Karpas-422 (cell line): ENCODE measurements at regions not wholly inside any gene's neighbourhood (a gene's known extent, or its start where the extent isn't known, plus 50 kb on each side); places are given as distances from the start of the nearest gene placed in this dataset.

Experiments
- DNase-seq: peaks from one replicate; pipeline ENCODE4 v3.0.0-alpha.2; 2015
- H2AFZ ChIP-seq: fragments of 200-600 bp; sonication (generic); 2 replicates; pipeline ENCODE4 v1.6.1; 2014; ENCODE audit warnings: antibody characterized with exemption, low read length, mixed read lengths
- H3K27ac ChIP-seq: fragments of 200-600 bp; sonication (generic); 2 replicates; pipeline ENCODE4 v1.5.1; 2014; ENCODE audit warnings: mild to moderate bottlenecking, low read length, moderate library complexity
- H3K27me3 ChIP-seq: fragments of 200-600 bp; sonication (generic); 2 replicates; pipeline ENCODE4 v1.6.1; 2014; ENCODE audit warnings: low read length, mixed read lengths
- H3K36me3 ChIP-seq: fragments of 200-600 bp; sonication (generic); 2 replicates; pipeline ENCODE4 v1.6.1; 2014; ENCODE audit warnings: low read length, mixed read lengths; ENCODE audit not compliant: insufficient read depth
- H3K4me1 ChIP-seq: fragments of 200-600 bp; sonication (generic); 2 replicates; pipeline ENCODE4 v1.6.1; 2014; ENCODE audit warnings: mild to moderate bottlenecking, low read length, mixed read lengths
- H3K4me2 ChIP-seq: fragments of 200-600 bp; sonication (generic); 2 replicates; pipeline ENCODE4 v1.6.1; 2014; ENCODE audit warnings: low read length, low read depth, mild to moderate bottlenecking; ENCODE audit not compliant: poor library complexity, severe bottlenecking
- H3K4me3 ChIP-seq: fragments of 200-600 bp; sonication (generic); 2 replicates; pipeline ENCODE4 v1.5.1; 2014; ENCODE audit warnings: mild to moderate bottlenecking, antibody characterized with exemption, low read length, mixed read lengths
- H3K79me2 ChIP-seq: fragments of 200-600 bp; sonication (generic); 2 replicates; pipeline ENCODE4 v1.6.1; 2014; ENCODE audit warnings: mild to moderate bottlenecking, low read length, mixed read lengths
- H3K9ac ChIP-seq: fragments of 200-600 bp; sonication (generic); 2 replicates; pipeline ENCODE4 v1.6.0; 2014; ENCODE audit warnings: low read length
- H3K9me2 ChIP-seq: fragments of 200-600 bp; sonication (generic), shearing (Covaris generic); replicated peaks from 2 replicates; pipeline ENCODE4 v1.6.0; 2014; ENCODE audit warnings: mild to moderate bottlenecking, low read length, moderate library complexity; ENCODE audit not compliant: insufficient read depth
- H3K9me3 ChIP-seq: fragments of 300-700, 200-600 bp; sonication (generic); 2 replicates; pipeline ENCODE4 v1.6.1; 2014; ENCODE audit warnings: low read length, mixed read lengths
- H4K20me1 ChIP-seq: fragments of 200-600 bp; sonication (generic); 2 replicates; pipeline ENCODE4 v1.6.1; 2014; ENCODE audit warnings: mild to moderate bottlenecking, antibody characterized with exemption, low read length, low read depth; ENCODE audit not compliant: insufficient read depth

DNA sequence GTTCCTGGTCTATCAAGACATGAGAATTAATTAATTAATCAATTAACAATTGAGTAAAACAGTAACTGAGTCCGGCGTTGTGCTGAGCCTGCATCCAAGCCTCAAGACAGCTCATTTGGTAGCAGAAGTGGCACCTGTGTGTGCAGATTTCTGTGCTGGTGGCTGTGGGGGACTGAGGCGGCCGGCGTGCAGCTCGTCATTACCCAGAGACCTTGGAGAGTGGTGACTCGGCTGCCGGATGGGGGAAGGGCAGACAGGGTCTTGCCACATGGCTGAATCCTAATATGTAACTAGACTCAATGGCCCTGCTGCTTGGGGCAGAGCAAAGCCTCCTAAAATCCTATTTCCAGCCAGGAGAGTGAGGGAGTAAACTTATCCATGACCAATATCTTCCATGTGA is 510.2 kb downstream of the TCERG1L start:
- Histone ChIP-seq H3K9ac (no peak overlapping the region), H3K27ac (no peak overlapping the region), H3K4me1 (no peaks in the 10 kb centered on the region), H4K20me1 (no peaks in the 10 kb centered on the region), H3K36me3 (no peaks in the 10 kb centered on the region), H3K27me3 (no peaks in the 10 kb centered on the region), H3K9me3 (no peaks in the 10 kb centered on the region), H3K9me2 (no peaks in the 10 kb centered on the region), H3K79me2 (no peaks in the 10 kb centered on the region), H3K4me2 (no peak overlapping the region), H2AFZ (no peak overlapping the region), H3K4me3 (no peak overlapping the region)
- no peak for DNase-seq

- H3K79me2 ChIP-seq, result no peaks in the 10 kb centered on the region
- no peaks in the 10 kb centered on the region for H3K9me2 ChIP-seq
- no peak overlapping the region for H3K9ac ChIP-seq
- H3K4me3 ChIP-seq, result no peak overlapping the region
- no peaks in the 10 kb centered on the region for H4K20me1 ChIP-seq
- H2AFZ ChIP-seq, result no peak overlapping the region
- H3K9me3 ChIP-seq, result no peaks in the 10 kb centered on the region
- no peaks in the 10 kb centered on the region for H3K36me3 ChIP-seq
- no peak for DNase-seq
- no peaks in the 10 kb centered on the region for H3K27me3 ChIP-seq
- no peaks in the 10 kb centered on the region for H3K4me1 ChIP-seq
- H3K27ac ChIP-seq, result no peak overlapping the region
- H3K4me2 ChIP-seq, result no peak overlapping the region
Observed at GRCh38 chr10:130801784-130802183, 509.7 kb downstream of the TCERG1L start.

- H3K4me1 ChIP-seq, result no peaks in the 10 kb centered on the region
- no peaks in the 10 kb centered on the region for H3K9me3 ChIP-seq
- H3K9me2 ChIP-seq, result no peaks in the 10 kb centered on the region
- no peak for DNase-seq
- no peak overlapping the region for H3K9ac ChIP-seq
- H3K4me3 ChIP-seq, result no peak overlapping the region
- no peaks in the 10 kb centered on the region for H3K36me3 ChIP-seq
- H4K20me1 ChIP-seq, result no peaks in the 10 kb centered on the region
- no peak overlapping the region for H3K4me2 ChIP-seq
- no peaks in the 10 kb centered on the region for H3K27me3 ChIP-seq
- no peak overlapping the region for H2AFZ ChIP-seq
- H3K79me2 ChIP-seq, result no peaks in the 10 kb centered on the region
- H3K27ac ChIP-seq, result no peak overlapping the region
Observed at GRCh38 chr10:130802301-130802700, 509.2 kb downstream of the TCERG1L start.

DNA sequence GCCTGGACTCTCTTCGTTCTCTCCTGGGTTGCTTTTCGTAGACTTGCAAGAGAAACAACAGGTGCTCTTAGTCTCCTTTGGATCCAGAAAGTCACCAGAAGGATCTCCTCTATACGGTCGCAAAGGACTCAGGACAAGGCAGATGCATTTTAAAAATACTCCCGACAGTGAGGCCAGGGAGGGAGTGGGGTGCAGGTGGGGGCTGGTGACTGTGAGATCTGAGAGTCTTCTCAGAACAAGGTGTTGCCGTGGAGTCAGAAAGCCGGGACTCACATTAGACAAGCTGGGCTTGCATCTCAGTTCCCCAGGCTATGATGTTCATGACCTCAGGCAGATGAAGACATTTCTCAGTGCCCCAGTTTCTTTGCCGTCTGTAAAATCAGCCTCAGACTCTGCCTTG is 507.2 kb downstream of the TCERG1L start:
- Histone ChIP-seq H3K4me1 (no peaks in the 10 kb centered on the region), H3K27me3 (no peaks in the 10 kb centered on the region), H3K27ac (no peak overlapping the region), H3K9ac (no peak overlapping the region), H4K20me1 (no peaks in the 10 kb centered on the region), H3K9me3 (no peaks in the 10 kb centered on the region), H3K4me2 (no peak overlapping the region), H3K36me3 (no peaks in the 10 kb centered on the region), H3K9me2 (no peaks in the 10 kb centered on the region), H3K79me2 (no peaks in the 10 kb centered on the region), H2AFZ (no peak overlapping the region), H3K4me3 (no peak overlapping the region)
- no peak for DNase-seq

DNA sequence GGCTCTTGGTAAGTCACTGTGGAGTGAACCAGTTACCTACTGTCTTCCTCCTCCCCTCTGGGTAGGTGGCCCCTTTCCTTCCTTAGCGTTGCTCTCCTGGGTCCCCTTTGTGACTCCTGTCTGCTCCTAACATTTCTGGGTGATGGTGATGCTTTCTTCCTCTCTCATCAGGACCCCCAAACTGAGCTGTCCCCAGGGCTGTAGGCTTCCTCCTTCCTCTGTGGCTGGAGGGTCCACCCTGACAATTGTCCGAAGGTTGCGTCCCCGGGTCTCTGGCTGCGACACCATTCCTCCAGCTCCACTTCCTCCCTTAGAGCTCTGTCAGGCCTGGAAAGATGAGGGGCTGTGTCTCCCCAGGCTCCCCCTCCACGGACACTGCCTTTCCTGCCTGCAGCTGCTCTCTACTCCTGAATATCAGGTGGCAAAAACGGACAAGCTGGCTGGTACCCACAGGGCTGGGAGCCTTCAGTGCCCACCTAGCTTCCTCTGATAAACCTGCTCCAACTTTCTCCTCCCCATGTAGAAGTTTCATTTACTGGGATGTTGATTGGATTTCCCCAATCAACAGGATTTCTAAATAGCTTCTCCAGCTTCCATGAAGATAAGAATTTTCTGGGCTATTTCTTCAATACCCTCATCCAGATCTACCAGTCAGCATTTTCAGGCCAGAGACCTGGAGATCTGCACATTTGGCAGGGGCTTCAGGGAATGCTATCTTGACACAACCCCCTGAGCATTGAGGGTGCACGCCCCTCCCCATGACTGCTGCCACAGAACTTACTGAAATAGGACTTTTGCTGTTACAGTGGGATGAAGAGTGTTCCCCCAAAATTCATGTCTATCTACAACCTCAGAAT is 506.5 kb downstream of the TCERG1L start:
- DNase-seq, result no peak
- no peak overlapping the region for H3K9ac ChIP-seq
- H3K4me1 ChIP-seq, result no peaks in the 10 kb centered on the region

GRCh38 chr10:130805635-130806030 is 505.9 kb downstream of the TCERG1L start:
- Histone ChIP-seq H3K4me3 (no peak overlapping the region), H3K4me2 (no peak overlapping the region), H3K4me1 (no peaks in the 10 kb centered on the region), H3K9me3 (no peaks in the 10 kb centered on the region), H4K20me1 (no peaks in the 10 kb centered on the region), H3K27me3 (no peaks in the 10 kb centered on the region), H3K36me3 (no peaks in the 10 kb centered on the region), H2AFZ (no peak overlapping the region), H3K79me2 (no peaks in the 10 kb centered on the region), H3K9me2 (no peaks in the 10 kb centered on the region), H3K9ac (no peak overlapping the region), H3K27ac (no peak overlapping the region)
- no peak for DNase-seq

More for the DNA sequence above, 506.5 kb downstream of the TCERG1L start:
- Histone ChIP-seq H3K9me3 (no peaks in the 10 kb centered on the region), H3K36me3 (no peaks in the 10 kb centered on the region), H2AFZ (no peak overlapping the region), H3K79me2 (no peaks in the 10 kb centered on the region), H3K4me2 (no peak overlapping the region), H4K20me1 (no peaks in the 10 kb centered on the region), H3K4me3 (no peak overlapping the region), H3K27me3 (no peaks in the 10 kb centered on the region), H3K9me2 (no peaks in the 10 kb centered on the region), H3K27ac (no peak overlapping the region)

DNA sequence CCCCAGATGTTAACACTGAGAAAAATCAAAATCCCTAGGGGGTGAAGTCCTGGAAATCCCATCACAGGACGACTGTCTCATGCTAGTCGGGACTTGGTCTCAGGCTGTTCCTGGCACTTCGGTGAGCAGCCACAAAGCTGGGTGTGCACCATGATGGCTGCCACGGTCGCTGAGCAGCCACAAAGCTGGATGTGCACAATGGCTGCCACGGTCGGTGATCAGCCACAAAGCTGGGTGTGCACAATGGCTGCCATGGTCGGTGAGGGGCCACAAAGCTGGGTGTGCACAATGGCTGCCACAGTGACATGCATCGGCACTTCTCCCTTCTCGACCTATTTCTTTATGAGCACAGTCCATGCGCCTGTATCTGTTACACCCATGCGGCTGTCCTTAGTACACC is 505.1 kb downstream of the TCERG1L start:
- Histone ChIP-seq H3K4me3 (no peak overlapping the region), H3K79me2 (no peaks in the 10 kb centered on the region), H3K4me1 (no peaks in the 10 kb centered on the region), H3K9me3 (no peaks in the 10 kb centered on the region), H3K9me2 (no peaks in the 10 kb centered on the region), H2AFZ (no peak overlapping the region), H3K27me3 (no peaks in the 10 kb centered on the region), H3K9ac (no peak overlapping the region), H3K27ac (no peak overlapping the region), H3K4me2 (no peak overlapping the region), H3K36me3 (no peaks in the 10 kb centered on the region), H4K20me1 (no peaks in the 10 kb centered on the region)
- no peak for DNase-seq

- H3K4me1 ChIP-seq, result no peaks in the 10 kb centered on the region
- no peaks in the 10 kb centered on the region for H3K79me2 ChIP-seq
- no peak overlapping the region for H3K4me2 ChIP-seq
- H3K36me3 ChIP-seq, result no peaks in the 10 kb centered on the region
- no peaks in the 10 kb centered on the region for H3K9me3 ChIP-seq
- no peak overlapping the region for H3K4me3 ChIP-seq
- no peak for DNase-seq
- H3K9ac ChIP-seq, result no peak overlapping the region
- no peaks in the 10 kb centered on the region for H3K9me2 ChIP-seq
- no peak overlapping the region for H3K27ac ChIP-seq
- H3K27me3 ChIP-seq, result no peaks in the 10 kb centered on the region
- no peaks in the 10 kb centered on the region for H4K20me1 ChIP-seq
- no peak overlapping the region for H2AFZ ChIP-seq
Observed at GRCh38 chr10:130807096-130807495, 504.4 kb downstream of the TCERG1L start.
